ENCODE measurements at regions not wholly inside any gene's neighbourhood (a gene's known extent, or its start where the extent isn't known, plus 50 kb on each side); places are given as distances from the start of the nearest gene placed in this dataset.

DNA sequence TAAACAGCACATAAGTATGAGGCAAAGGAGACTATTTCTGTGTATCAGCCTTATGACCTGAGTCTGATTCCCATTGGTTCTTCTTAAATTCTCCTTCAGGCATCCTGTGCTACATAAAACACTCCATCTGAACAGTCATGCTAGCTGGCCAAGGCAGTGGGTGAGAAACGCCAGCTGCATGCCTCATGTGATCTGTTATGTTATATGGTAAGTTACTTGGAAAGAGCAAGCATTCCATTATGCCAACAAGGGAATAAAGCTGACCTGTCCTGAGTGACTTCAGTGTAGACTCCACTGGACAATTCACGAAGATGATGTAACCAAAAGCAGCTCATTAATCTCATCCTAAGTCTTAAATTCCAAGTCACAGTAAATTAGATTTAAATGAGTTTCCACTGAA is 216.5 kb upstream of the FN1 start:
- TF ChIP-seq EZH2 (IDR thresholded peaks at IDR 0.05; ENCODE audit: borderline replicate concordance, insufficient read depth, low read length, poor library complexity, severe bottlenecking): no peak
- TF ChIP-seq CTCF (IDR thresholded peaks at IDR 0.05; ENCODE audit: poor library complexity, severe bottlenecking): no peak
- no peak for TF ChIP-seq POLR2AphosphoS5 (IDR thresholded peaks at IDR 0.05)
- TF ChIP-seq, protein P1, sequence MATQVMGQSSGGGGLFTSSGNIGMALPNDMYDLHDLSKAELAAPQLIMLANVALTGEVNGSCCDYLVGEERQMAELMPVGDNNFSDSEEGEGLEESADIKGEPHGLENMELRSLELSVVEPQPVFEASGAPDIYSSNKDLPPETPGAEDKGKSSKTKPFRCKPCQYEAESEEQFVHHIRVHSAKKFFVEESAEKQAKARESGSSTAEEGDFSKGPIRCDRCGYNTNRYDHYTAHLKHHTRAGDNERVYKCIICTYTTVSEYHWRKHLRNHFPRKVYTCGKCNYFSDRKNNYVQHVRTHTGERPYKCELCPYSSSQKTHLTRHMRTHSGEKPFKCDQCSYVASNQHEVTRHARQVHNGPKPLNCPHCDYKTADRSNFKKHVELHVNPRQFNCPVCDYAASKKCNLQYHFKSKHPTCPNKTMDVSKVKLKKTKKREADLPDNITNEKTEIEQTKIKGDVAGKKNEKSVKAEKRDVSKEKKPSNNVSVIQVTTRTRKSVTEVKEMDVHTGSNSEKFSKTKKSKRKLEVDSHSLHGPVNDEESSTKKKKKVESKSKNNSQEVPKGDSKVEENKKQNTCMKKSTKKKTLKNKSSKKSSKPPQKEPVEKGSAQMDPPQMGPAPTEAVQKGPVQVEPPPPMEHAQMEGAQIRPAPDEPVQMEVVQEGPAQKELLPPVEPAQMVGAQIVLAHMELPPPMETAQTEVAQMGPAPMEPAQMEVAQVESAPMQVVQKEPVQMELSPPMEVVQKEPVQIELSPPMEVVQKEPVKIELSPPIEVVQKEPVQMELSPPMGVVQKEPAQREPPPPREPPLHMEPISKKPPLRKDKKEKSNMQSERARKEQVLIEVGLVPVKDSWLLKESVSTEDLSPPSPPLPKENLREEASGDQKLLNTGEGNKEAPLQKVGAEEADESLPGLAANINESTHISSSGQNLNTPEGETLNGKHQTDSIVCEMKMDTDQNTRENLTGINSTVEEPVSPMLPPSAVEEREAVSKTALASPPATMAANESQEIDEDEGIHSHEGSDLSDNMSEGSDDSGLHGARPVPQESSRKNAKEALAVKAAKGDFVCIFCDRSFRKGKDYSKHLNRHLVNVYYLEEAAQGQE (IDR thresholded peaks at IDR 0.05; ENCODE audit: borderline replicate concordance): no peak

Measured in neural cell (in vitro differentiated cells).